B cell (primary cell): ENCODE measurements at regions not wholly inside any gene's neighbourhood (a gene's known extent, or its start where the extent isn't known, plus 50 kb on each side); places are given as distances from the start of the nearest gene placed in this dataset.

ENCODE experiments used
- CTCF ChIP-seq: fragments of 200-600 bp; IDR thresholded peaks from one replicate; pipeline ENCODE4 v1.8.0; 2022; ENCODE audit warnings: antibody characterized with exemption, mild to moderate bottlenecking
- EZH2 ChIP-seq: IDR thresholded peaks from 2 replicates; pipeline ENCODE4 v1.6.1; 2012; ENCODE audit warnings: borderline replicate concordance, low read depth, mild to moderate bottlenecking, moderate library complexity, low read length; ENCODE audit not compliant: insufficient read depth, poor library complexity, severe bottlenecking

GRCh38 chr4:181656748-181657147, 586.5 kb upstream of the TENM3 start:
- TF ChIP-seq EZH2 (no peak), CTCF (no peak)
